ENCODE measurements at regions not wholly inside any gene's neighbourhood (a gene's known extent, or its start where the extent isn't known, plus 50 kb on each side); places are given as distances from the start of the nearest gene placed in this dataset.

DNA sequence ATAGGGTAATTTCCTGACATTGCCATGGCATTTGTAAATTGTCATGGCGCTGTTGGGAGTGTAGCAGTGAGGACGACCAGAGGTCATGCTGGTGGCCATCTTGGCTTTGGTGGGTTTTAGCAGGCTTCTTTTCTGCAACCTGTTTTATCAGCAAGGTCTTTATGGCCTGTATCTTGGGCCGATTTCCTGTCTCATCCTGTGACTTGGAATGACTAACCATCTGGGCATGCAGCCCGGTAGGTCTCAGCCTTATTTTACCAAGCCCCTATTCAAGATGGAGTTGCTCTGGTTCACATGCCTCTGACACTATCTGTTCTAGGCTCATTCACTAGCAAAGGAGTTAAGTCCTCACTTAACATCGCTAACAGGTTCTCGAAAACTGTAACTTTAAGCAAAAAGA lies 1374.2 kb downstream of the FAM181B start:
- 60 to 74% (median 67%) methylated on average over 6 of the region's 6 CpGs for WGBS, 4 donors
- Histone ChIP-seq H3K27me3 (no peaks in the 10 kb centered on the region), H3K36me3 (replicated peaks in 1 of 2) (no peaks in the 10 kb centered on the region), H3K27ac (no peak overlapping the region), H3K4me1 (replicated peaks in 1 of 2) (no peaks in the 10 kb centered on the region), H3K4me3 (no peak overlapping the region), H3K9me3 (replicated peaks in 1 of 3) (no peaks in the 10 kb centered on the region)
- TF ChIP-seq, protein P1, sequence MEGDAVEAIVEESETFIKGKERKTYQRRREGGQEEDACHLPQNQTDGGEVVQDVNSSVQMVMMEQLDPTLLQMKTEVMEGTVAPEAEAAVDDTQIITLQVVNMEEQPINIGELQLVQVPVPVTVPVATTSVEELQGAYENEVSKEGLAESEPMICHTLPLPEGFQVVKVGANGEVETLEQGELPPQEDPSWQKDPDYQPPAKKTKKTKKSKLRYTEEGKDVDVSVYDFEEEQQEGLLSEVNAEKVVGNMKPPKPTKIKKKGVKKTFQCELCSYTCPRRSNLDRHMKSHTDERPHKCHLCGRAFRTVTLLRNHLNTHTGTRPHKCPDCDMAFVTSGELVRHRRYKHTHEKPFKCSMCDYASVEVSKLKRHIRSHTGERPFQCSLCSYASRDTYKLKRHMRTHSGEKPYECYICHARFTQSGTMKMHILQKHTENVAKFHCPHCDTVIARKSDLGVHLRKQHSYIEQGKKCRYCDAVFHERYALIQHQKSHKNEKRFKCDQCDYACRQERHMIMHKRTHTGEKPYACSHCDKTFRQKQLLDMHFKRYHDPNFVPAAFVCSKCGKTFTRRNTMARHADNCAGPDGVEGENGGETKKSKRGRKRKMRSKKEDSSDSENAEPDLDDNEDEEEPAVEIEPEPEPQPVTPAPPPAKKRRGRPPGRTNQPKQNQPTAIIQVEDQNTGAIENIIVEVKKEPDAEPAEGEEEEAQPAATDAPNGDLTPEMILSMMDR (IDR thresholded peaks at IDR 0.05): no peak
- TF ChIP-seq POLR2A (IDR thresholded peaks at IDR 0.05): no peak
- DNase-seq: no peak
- intact Hi-C loops (cut with DNase I): no loop called here

DNA sequence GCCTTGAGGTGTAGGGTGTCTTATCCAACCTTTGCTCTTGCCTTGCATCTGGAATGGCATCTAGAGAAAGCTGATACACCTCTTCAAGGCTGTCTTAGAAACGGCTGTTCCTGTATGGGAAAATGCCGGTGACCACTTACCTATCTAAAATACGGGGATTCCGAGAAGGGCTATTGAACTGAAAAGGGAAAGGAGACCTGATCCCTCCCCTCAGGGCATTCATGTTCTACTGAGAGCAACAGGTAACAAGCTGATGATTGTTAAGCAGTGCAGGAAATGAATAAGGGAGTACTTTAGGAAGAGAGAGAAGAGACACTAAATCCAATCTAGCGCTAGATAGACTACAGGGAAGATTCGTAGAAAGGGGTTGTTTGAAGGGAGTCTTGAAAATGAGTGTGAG lies 1388.1 kb downstream of the FAM181B start:
- WGBS, 4 donors: 77 to 85% (median 80%) methylated on average over 6 of the region's 6 CpGs
- TF ChIP-seq, protein P1 (IDR thresholded peaks at IDR 0.05): no peak
- no peak for TF ChIP-seq POLR2A (IDR thresholded peaks at IDR 0.05)
- intact Hi-C loops (cut with DNase I): no loop called here
- Histone ChIP-seq H3K4me3 (no peak overlapping the region), H3K4me1 (replicated peaks in 1 of 2) (no peaks in the 10 kb centered on the region), H3K9me3 (replicated peaks in 1 of 3) (no peaks in the 10 kb centered on the region), H3K27me3 (no peaks in the 10 kb centered on the region), H3K36me3 (replicated peaks in 1 of 2) (no peaks in the 10 kb centered on the region), H3K27ac (no peak overlapping the region)
- no peak for DNase-seq

DNA sequence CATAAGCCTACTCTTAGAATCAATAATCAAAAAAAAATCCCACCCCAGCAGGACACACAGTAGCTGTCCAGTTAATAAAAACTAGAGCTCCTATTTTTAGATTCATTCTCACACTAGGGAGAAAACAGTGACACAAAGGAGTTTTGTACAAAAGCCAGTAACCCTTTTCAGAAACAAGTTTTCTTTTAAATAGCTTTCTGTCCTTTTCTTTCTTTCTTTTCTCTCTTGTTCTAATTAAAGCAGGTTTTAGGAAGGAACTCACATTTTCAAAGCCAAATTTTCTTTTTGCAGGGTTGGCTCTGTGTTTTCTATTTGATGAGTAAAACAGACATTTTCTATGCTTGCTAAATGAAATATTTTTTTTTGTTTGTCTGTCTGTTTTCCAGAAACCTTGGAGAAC lies 1390.7 kb downstream of the FAM181B start:
- TF ChIP-seq POLR2A (IDR thresholded peaks at IDR 0.05): no peak
- TF ChIP-seq, protein P1 (IDR thresholded peaks at IDR 0.05): no peak
- Histone ChIP-seq H3K27me3 (no peaks in the 10 kb centered on the region), H3K27ac (no peak overlapping the region), H3K4me1 (replicated peaks in 1 of 2) (no peaks in the 10 kb centered on the region), H3K9me3 (replicated peaks in 1 of 3) (no peaks in the 10 kb centered on the region), H3K36me3 (replicated peaks in 1 of 2) (no peaks in the 10 kb centered on the region), H3K4me3 (no peak overlapping the region)
- no peak for DNase-seq
- intact Hi-C loops (cut with DNase I): no loop called here

DNA sequence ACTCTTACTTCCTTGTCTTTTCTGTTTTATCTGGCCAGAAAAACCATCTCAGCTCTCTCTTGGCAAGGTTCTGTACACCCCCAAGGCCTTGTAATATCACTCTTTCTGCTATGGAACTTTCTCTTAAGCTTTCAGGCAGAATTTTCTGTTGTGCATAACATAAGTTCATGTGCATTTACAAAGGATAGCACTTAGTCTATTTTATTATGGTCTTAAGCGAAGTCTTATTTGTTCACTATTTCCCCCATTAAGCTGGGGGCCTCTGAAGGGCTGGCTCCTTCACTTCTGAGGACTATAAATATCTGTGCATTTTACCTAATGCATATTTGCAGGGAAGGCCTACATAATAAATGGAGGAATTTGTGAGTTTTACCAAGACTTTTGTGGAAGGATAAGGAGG lies 1393.4 kb downstream of the FAM181B start:
- 83 to 98% (median 90%) methylated on average over 1 of the region's 1 CpG for WGBS, 4 donors

More for the DNA sequence above, 1393.4 kb downstream of the FAM181B start:
- no peaks in the 10 kb centered on the region for H3K27me3 ChIP-seq
- TF ChIP-seq POLR2A (IDR thresholded peaks at IDR 0.05): no peak
- TF ChIP-seq, protein P1 (IDR thresholded peaks at IDR 0.05): no peak
- H3K27ac ChIP-seq: no peak overlapping the region
- H3K36me3 ChIP-seq (replicated peaks in 1 of 2): no peaks in the 10 kb centered on the region
- no peak for DNase-seq
- no peak overlapping the region for H3K4me3 ChIP-seq
- H3K4me1 ChIP-seq (replicated peaks in 1 of 2): no peaks in the 10 kb centered on the region
- intact Hi-C loops (cut with DNase I): no loop called here
- H3K9me3 ChIP-seq (replicated peaks in 1 of 3): no peaks in the 10 kb centered on the region

Data from adrenal gland (tissue), 9 donors.